ENCODE measurements at regions not wholly inside any gene's neighbourhood (a gene's known extent, or its start where the extent isn't known, plus 50 kb on each side); places are given as distances from the start of the nearest gene placed in this dataset.

DNA sequence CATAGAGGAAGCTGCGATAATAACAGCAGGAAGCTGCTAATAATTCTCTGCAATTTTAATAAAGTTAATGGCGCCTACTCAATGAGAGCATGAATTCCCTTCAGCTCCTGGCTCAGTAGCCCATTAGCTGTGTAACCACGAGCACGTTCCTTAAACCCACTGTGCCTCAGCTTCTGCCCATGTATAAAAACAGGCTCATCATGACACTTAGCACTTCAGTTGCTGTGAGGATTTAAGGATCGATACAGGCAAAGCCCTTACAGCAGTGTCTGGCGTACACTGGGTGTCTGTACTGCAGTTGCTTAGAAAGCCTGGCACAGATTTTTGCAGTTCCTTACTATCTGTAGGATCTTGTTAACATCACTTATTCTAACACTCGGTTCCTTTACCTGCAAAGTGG, 673.4 kb upstream of the ARGLU1 start:
- WGBS (ENCODE audit: low lambda C conversion rate), result 94% methylated on average over 5 of the region's 7 CpGs

DNA sequence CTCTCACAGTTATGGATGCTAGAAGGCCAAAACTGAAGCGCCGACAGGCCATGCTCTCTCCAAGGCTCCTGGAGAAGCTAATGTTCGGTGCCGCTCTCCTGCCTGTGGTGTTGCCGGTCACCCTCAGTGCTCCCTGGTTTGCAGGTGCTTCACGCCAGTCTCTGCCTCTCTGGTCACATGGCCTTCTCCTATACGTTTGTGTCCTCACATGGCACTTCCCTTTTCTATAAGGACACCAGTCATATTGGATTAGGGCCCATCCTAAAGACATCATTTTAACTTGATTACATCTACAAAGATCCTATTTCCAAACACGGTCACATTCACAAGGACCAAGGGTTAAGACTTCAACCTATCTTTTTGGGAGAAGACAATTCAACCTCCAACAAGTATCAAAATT, 671.3 kb upstream of the ARGLU1 start:
- Histone ChIP-seq H3K9ac (no peak overlapping the region), H3K36me3 (replicated peaks in 1 of 2; ENCODE audit: control insufficient read depth in 1 of 2, insufficient read depth in 2 of 2, low read length in 1 of 2) (no peaks in the 10 kb centered on the region), H2AFZ (ENCODE audit: low read depth) (no peak overlapping the region), H3K4me3 (ENCODE audit: low read depth in 2 of 2, low read length in 1 of 2) (no peak overlapping the region), H3F3A (replicated peaks; ENCODE audit: insufficient read depth) (no peaks in the 10 kb centered on the region), H3K79me2 (ENCODE audit: insufficient read depth) (no peaks in the 10 kb centered on the region; the same call in 1 of the 2 replicates), H3K4me1 (ENCODE audit: control insufficient read depth in 1 of 2, insufficient read depth in 2 of 2, low read depth in 1 of 2, low read length in 1 of 2) (peaks cover 0 to 3% of the 10 kb centered on the region in 2 experiments; a peak in 2 of 4 replicates), H3K9me2 (no peaks in the 10 kb centered on the region), H4K20me1 (ENCODE audit: insufficient read depth) (no peaks in the 10 kb centered on the region), H3K4me2 (no peak overlapping the region), H3K9me3 (no peaks in the 10 kb centered on the region), H3K27me3 (ENCODE audit: insufficient read depth) (no peaks in the 10 kb centered on the region), H3K27ac (ENCODE audit: low read depth in 2 of 2, low read length in 1 of 2) (no peak overlapping the region)
- POLR2A ChIA-PET, result no interaction called here
- DNase-seq, result no peak
- CTCF ChIA-PET, result interaction anchor here (0.7 kb wide), 1 partner anchor 22 kb away, joined by 3 read pairs; no protein-coding TSS in a partner anchor
- 90% methylated on average over 8 of the region's 8 CpGs for WGBS (ENCODE audit: low lambda C conversion rate)
- TF ChIP-seq, protein P1, sequence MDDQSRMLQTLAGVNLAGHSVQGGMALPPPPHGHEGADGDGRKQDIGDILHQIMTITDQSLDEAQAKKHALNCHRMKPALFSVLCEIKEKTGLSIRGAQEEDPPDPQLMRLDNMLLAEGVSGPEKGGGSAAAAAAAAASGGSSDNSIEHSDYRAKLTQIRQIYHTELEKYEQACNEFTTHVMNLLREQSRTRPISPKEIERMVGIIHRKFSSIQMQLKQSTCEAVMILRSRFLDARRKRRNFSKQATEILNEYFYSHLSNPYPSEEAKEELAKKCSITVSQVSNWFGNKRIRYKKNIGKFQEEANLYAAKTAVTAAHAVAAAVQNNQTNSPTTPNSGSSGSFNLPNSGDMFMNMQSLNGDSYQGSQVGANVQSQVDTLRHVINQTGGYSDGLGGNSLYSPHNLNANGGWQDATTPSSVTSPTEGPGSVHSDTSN (IDR thresholded peaks at IDR 0.05), result no peak
- TF ChIP-seq TCF12 (IDR thresholded peaks at IDR 0.05) (no peak), MXI1 (IDR thresholded peaks at IDR 0.05; ENCODE audit: low read depth, low read length) (no peak), GATA2 (CRISPR knock-in tag; IDR thresholded peaks at IDR 0.05) (no peak), YY1 (IDR thresholded peaks at IDR 0.05; ENCODE audit: low read depth) (no peak), EZH2phosphoT487 (IDR thresholded peaks at IDR 0.05; ENCODE audit: borderline replicate concordance, low read depth) (no peak), FOXJ3 (CRISPR knock-in tag; IDR thresholded peaks at IDR 0.05) (no peak), EP300 (IDR thresholded peaks at IDR 0.05; ENCODE audit: borderline replicate concordance in 1 of 2, low read depth in 1 of 2, low read length in 1 of 2) (no peak), FOXM1 (IDR thresholded peaks at IDR 0.05; ENCODE audit: low read depth) (no peak)
- TF ChIP-seq, protein P2, sequence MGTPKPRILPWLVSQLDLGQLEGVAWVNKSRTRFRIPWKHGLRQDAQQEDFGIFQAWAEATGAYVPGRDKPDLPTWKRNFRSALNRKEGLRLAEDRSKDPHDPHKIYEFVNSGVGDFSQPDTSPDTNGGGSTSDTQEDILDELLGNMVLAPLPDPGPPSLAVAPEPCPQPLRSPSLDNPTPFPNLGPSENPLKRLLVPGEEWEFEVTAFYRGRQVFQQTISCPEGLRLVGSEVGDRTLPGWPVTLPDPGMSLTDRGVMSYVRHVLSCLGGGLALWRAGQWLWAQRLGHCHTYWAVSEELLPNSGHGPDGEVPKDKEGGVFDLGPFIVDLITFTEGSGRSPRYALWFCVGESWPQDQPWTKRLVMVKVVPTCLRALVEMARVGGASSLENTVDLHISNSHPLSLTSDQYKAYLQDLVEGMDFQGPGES (IDR thresholded peaks at IDR 0.05; ENCODE audit: low read depth, low read length), result no peak
- TF ChIP-seq, protein P3, sequence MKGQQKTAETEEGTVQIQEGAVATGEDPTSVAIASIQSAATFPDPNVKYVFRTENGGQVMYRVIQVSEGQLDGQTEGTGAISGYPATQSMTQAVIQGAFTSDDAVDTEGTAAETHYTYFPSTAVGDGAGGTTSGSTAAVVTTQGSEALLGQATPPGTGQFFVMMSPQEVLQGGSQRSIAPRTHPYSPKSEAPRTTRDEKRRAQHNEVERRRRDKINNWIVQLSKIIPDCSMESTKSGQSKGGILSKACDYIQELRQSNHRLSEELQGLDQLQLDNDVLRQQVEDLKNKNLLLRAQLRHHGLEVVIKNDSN (IDR thresholded peaks at IDR 0.05; ENCODE audit: borderline replicate concordance, low read depth), result no peak

More for the DNA sequence above, 673.4 kb upstream of the ARGLU1 start:
- DNase-seq, result no peak
- H3F3A ChIP-seq (replicated peaks; ENCODE audit: insufficient read depth), result no peaks in the 10 kb centered on the region
- H3K4me1 ChIP-seq (ENCODE audit: control insufficient read depth in 1 of 2, insufficient read depth in 2 of 2, low read depth in 1 of 2, low read length in 1 of 2), result no peaks in the 10 kb centered on the region; a peak in 1 of 4 replicates
- no peaks in the 10 kb centered on the region for H3K27me3 ChIP-seq (ENCODE audit: insufficient read depth)
- no peak overlapping the region for H3K9ac ChIP-seq
- H3K27ac ChIP-seq (ENCODE audit: low read depth in 2 of 2, low read length in 1 of 2), result no peak overlapping the region
- no peak overlapping the region for H2AFZ ChIP-seq (ENCODE audit: low read depth)
- no peaks in the 10 kb centered on the region; the same call in 1 of the 2 replicates for H3K79me2 ChIP-seq (ENCODE audit: insufficient read depth)
- no peaks in the 10 kb centered on the region for H4K20me1 ChIP-seq (ENCODE audit: insufficient read depth)
- POLR2A ChIA-PET, result no interaction called here
- CTCF ChIA-PET, result no interaction called here
- no peak overlapping the region for H3K4me3 ChIP-seq (ENCODE audit: low read depth in 2 of 2, low read length in 1 of 2)
- H3K4me2 ChIP-seq, result no peak overlapping the region
- TF ChIP-seq ELF1 (IDR thresholded peaks at IDR 0.05) (no peak), TAF1 (IDR thresholded peaks at IDR 0.05; ENCODE audit: borderline replicate concordance, low read depth, low read length) (no peak), CHD2 (IDR thresholded peaks at IDR 0.05; ENCODE audit: low read length, partially characterized antibody) (no peak), MEF2A (IDR thresholded peaks at IDR 0.05; ENCODE audit: borderline replicate concordance, low read depth) (no peak), SIN3A (IDR thresholded peaks at IDR 0.05; ENCODE audit: borderline replicate concordance, low read depth, low read length) (no peak), GATA2 (CRISPR knock-in tag; IDR thresholded peaks at IDR 0.05) (no peak), RFX5 (IDR thresholded peaks at IDR 0.05; ENCODE audit: low read length) (no peak), RAD21 (IDR thresholded peaks at IDR 0.05; ENCODE audit: low read length) (no peak), POLR2AphosphoS5 (IDR thresholded peaks at IDR 0.05; ENCODE audit: low read depth, low read length) (no peak)
- TF ChIP-seq, protein P4, sequence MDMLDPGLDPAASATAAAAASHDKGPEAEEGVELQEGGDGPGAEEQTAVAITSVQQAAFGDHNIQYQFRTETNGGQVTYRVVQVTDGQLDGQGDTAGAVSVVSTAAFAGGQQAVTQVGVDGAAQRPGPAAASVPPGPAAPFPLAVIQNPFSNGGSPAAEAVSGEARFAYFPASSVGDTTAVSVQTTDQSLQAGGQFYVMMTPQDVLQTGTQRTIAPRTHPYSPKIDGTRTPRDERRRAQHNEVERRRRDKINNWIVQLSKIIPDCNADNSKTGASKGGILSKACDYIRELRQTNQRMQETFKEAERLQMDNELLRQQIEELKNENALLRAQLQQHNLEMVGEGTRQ (IDR thresholded peaks at IDR 0.05; ENCODE audit: borderline replicate concordance, low read depth, low read length), result no peak
- TF ChIP-seq, protein P5, sequence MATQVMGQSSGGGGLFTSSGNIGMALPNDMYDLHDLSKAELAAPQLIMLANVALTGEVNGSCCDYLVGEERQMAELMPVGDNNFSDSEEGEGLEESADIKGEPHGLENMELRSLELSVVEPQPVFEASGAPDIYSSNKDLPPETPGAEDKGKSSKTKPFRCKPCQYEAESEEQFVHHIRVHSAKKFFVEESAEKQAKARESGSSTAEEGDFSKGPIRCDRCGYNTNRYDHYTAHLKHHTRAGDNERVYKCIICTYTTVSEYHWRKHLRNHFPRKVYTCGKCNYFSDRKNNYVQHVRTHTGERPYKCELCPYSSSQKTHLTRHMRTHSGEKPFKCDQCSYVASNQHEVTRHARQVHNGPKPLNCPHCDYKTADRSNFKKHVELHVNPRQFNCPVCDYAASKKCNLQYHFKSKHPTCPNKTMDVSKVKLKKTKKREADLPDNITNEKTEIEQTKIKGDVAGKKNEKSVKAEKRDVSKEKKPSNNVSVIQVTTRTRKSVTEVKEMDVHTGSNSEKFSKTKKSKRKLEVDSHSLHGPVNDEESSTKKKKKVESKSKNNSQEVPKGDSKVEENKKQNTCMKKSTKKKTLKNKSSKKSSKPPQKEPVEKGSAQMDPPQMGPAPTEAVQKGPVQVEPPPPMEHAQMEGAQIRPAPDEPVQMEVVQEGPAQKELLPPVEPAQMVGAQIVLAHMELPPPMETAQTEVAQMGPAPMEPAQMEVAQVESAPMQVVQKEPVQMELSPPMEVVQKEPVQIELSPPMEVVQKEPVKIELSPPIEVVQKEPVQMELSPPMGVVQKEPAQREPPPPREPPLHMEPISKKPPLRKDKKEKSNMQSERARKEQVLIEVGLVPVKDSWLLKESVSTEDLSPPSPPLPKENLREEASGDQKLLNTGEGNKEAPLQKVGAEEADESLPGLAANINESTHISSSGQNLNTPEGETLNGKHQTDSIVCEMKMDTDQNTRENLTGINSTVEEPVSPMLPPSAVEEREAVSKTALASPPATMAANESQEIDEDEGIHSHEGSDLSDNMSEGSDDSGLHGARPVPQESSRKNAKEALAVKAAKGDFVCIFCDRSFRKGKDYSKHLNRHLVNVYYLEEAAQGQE (IDR thresholded peaks at IDR 0.05; ENCODE audit: low read depth, low read length), result no peak
- TF ChIP-seq, protein P6, sequence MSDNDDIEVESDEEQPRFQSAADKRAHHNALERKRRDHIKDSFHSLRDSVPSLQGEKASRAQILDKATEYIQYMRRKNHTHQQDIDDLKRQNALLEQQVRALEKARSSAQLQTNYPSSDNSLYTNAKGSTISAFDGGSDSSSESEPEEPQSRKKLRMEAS (IDR thresholded peaks at IDR 0.05; ENCODE audit: low read depth), result no peak
- H3K9me3 ChIP-seq, result no peaks in the 10 kb centered on the region
- H3K36me3 ChIP-seq (replicated peaks in 1 of 2; ENCODE audit: control insufficient read depth in 1 of 2, insufficient read depth in 2 of 2, low read length in 1 of 2), result no peaks in the 10 kb centered on the region
- no peaks in the 10 kb centered on the region for H3K9me2 ChIP-seq
